Pons (tissue), 1 donor: ENCODE measurements at regions not wholly inside any gene's neighbourhood (a gene's known extent, or its start where the extent isn't known, plus 50 kb on each side); places are given as distances from the start of the nearest gene placed in this dataset.

Experiments used
- DNase-seq: peaks from one replicate; pipeline ENCODE4 v3.0.0-alpha.2; 2016; ENCODE audit warnings: low spot score

DNA sequence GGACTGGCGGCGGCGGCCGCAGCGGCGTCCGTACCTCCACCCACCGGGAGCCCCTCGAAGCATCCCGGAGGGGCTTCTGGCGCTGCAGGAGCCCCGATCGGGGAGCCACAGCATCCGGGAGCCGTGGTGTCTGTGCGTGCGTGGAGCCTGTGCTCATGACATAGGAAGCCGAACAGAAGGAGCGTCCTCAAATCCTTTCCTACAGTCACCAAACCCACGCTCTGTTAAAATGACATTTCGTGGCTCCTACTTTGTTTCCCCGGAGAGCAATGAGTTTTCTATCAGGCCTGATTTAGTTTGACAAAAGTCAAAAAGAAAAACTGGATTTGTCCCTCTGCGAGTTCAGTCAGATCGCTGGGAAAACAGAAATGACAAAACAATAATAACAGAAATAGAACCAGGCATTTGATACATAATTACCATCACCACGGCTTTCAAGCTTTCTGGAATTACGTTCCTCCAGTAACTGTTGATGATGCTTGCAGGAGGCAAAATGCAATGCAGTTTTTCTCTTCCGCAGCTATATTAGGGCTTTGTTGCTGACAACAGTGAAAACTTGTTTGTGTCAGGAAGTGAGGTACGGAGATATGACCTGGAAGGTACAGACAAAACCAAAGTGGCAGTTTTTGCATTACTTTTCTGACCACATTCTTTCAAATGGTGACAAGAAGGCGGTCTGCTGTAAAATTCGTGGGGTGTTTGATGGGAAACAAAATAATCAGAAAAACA, 219.3 kb upstream of the MKLN1 start:
- peak; percentile 71 for DNase-seq

DNA sequence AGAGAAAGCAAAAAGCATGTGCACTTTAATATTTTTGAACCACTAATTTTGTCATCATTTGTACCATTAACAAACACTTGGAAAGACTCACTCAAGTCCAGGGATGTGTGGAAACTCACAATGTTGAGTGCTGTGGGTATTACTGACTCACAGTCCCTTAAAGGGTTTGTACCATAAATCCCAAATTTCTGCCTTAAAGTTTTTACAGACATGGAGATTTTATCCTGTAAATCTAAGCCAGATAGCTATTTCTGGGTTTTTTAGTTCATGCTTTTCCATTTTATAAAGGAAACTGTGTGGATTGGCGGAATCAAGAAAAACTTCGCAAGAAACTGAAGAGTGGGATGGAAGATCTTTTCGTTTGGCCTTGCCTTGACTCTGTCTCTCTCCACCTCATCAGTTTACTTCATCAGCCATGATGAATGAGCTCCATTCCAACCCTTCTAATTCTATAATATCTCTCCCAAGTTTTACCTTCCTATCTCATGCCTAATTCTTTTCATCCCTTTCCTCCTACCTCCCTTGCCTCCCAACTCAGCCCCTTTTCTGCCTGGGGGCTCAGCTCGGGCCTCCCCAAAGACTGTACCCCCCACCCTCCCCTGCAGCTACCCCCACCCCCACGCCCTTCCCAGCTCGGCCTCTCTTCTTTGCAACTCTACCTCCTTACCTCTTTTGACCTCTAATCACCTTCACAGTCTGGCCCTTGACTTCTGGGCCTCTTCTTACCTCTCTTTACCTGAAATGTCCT, 218.5 kb upstream of the MKLN1 start:
- peak; percentile 53 for DNase-seq

DNA sequence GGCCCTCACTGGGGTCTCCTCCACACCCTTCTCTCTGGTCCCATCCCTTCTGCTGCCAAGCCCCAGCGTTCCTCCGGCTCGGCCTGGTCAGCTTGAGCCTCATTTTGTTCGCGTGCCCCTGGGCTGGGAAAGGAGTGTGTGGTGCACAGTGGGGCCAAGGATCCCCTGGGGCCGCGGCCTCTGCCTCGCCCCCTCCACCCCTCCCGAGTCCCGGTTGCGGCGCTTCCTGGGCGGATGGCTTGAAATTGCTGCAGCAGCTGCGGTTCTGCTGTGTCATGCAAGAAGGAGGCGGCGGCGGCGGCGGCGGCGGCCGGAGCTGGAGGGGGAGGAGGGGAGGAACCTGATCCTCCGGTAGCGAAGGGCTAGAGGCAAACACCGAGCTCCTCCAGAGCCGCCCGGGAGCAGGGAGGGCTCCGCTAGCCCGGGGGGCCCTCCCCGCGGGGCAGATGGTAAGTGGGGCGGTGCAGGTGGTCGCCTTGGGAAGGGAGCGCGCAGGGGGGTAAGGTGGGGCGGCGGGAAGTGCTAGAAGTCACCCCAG, 217.8 kb upstream of the MKLN1 start:
- peak; percentile 60 for DNase-seq

DNA sequence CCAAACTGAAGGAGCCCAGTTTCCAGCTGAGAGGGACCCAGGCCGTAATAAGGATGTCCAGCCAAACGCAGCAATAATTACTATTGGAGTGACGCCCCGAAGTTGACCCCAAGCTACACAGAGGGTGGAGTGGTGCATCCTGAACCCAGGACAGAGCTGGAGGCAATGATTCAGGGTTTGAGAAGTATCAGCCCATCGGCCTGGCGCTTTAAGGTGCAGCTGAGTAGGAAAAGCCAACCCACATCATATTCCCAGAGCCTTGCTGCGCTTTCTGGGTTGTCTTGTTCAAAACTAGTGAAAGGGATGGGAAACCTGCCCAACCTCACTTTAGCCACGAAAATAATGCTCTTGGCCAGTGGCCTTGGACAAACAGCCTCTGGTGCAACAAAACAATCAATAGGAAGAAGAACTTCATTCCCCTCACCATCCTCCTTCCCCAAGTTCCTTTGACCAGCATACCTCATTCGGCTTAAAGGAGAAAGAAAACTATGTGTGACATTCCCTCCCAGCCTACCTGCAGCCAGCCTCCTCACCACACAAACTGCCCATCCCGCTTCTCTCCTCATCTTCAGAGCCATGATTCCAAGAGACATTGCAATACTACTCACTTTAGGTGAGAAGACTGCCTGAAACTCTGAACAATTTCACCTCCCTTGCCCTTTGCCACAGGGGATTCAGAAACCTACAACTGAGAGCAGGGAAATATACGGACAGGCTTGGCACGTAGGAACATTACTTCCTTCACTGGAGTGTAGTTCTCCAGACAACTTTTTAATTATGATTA, 217.2 kb upstream of the MKLN1 start:
- DNase-seq = peak; percentile 54

DNA sequence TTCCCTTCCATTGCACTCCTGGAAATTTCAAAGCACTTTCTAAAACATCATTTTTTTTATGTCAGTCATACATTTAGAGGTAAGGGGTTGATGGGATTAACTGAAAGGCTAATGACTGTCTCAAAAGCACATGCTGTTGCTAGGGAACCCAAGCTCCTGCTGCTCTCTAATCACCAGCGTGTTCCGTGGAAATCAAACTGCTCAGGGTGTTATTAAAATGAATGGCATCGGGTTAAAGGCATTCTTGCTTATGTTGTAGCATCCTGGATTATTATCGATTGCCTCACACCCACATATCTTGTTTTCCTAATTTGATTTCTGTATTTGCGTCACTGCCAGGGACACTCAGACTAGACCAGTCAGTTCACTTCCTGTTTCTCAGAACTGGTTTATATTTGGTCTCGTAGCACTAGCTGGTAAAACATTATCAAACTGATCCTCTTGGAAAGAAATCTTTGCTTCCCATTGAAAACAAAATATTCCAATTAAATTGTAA, 216.5 kb upstream of the MKLN1 start:
- peak; percentile 72 for DNase-seq

DNA sequence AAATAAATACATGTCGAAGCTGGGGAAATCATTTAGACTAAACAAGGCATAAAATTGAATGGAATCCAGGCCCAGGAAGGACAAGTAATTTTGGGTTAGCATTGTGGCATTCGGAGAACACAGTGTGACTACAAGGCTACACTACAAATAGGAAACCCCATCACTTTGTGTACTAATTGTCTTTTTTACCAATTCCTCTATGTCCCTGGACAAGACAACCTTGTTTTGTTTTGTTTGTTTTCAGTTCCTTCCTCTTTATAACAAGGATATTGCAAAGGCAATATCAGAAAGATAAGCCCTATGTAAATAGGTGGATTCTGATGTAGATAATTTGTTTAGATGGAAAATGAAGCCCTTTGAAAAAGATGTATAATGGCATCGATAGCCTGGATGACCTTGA, 215.9 kb upstream of the MKLN1 start:
- no peak for DNase-seq

DNA sequence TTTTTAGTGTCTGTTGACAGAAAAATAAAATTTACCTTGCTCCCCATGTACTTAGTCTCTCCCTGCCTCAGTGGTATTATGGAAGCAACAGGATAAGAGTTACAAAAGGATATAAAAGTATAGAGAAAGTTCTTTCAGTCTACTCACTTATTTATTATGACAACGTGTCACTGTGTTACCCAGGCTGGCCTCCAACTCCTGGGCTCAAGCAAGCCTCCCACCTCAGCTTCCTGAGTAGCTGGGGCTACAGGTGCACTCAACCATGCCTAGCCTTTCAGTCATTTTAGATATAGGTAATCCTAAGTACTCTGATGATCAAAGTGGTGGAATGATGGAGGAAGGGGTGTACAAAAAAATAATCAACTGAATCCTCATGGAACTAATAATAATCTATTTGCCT, 215.2 kb upstream of the MKLN1 start:
- DNase-seq = no peak

DNA sequence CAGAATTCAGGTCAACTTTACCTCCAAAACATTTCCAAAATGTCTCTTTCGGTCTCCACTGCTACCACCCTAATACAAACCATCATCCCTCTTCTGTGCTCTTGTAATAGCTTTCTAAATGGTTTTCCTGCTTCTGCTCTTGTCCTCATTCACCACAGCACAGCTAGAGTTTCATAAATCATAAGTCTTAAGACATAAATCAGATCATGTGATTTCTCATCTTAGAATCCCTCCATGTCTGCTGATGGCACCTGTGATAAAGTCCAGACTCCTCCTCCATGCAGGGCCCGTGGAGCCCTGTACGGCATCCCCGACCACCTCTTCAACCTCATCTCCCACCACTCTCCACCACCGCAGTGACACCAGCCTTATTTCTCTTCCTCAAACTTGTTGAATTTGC, 212.3 kb upstream of the MKLN1 start:
- DNase-seq = no peak

DNA sequence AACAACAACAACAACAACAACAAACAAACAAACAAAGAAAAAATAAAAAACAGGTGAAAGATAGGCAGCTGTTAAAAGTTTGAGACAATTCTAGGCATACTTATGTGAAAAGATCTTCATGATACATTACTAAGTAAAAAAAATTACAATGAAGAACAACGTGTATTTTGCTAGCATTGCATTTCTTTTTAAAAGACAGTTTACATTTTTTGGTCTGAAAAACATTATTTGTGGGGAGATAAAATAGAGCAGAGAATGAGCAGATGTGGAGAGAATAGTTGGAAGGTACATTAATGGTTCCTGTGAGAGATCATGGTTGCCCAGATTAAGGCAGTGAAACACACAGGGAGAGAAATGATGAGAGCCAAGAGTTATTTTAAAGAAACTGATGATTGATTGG, 210.2 kb upstream of the MKLN1 start:
- DNase-seq = no peak

DNA sequence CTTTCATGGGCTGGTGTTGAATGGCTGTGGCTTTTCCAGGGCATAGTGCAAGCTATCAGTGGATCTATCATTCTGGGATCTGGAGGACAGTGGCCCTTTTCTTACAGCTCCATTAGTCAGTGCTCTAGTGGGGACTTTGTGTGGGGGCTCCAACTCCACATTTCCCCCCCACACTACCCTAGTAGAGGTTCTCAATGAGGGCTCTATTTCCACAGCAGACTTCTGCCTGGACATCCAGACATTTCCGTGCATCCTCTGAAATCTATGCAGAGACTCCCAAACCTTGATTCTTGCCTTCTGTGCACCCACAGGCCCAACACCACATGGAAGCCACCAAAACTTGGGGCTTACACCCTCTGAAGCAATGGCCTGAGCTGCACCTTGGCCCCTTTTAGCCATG, 208.3 kb upstream of the MKLN1 start:
- DNase-seq = no peak

DNA sequence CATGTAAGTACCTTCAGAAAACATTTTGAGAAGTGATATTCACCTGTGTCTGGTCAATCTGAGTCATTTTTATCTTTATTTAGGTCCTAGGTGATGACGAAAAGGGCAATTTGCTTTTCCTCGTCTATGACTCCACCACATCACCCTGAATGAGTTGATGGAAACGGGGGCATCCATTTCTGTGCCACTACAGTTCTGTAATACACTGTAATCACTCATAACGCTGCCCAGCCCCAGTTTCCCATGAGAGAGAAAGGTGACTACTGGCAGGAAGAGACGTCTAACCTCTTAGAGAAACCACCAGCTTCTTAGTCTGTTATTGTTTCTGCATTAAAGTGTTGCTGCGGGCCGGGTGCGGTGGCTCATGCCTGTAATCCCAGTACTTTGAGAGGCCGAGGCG, 205.3 kb upstream of the MKLN1 start:
- no peak for DNase-seq

DNA sequence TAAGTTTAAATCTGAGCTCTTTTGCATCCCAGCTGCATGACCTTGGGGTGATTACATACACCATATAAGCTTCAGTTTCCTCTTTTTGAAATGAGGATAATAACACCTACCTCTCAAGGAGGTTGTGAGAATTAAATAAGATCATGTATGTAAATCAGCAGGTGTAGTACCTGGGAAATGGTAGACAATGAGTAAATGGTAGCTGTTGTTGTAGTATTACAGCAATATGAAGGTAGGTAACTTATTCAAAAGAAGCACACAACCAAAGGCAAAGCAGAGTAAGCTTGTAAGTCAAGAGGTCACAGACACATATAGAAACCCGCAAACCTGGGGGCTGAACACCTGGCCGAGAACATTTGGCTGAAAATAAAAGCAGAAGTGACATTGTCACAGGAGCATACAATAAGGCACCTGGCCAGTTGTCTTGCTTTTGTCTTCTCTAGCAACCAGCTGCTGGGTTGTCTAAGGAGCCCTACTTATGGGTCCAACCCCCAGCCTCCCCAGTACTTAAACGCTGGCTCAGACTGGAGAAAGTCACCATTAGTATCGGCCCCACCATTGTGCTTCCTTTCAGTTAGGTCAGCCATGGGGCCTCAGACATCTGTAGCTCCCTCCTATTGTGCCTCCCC, 203.6 kb upstream of the MKLN1 start:
- DNase-seq = no peak

DNA sequence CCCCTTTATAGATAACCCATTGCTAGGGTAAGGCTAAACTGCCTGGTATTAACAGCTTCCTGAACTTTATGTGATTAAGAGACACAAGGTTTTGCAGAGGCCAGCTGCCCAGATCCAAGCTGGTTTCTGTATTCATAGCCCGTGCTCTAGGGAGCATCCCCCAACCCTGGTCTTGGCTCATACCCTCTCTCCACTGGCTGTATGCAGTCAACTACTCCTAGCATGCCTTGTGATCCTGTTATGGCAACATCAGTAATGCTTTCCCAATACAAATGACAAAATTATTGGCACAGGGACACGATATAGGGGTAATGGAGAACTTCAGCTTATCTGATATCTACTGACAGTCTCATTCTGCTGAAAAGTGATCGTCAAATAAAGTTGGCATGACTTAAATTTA, 202.8 kb upstream of the MKLN1 start:
- no peak for DNase-seq

DNA sequence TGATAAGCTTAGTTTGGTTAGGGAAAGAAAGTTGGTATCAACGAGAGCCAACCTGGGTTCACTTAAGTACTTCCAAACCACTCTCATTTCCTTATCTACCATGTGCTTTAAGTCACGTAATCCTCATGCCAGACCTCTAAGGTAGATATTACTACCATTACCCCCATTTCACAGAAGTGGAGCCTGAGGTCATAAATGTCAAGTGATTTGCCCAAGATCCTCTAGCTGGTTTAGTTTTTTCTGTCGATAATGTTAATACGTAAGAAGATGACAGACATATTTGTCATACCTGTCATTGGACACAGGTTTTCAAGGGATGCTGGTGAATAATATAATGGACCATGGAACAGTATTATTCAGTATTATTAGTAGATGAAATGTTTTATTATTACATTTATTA, 197.4 kb upstream of the MKLN1 start:
- no peak for DNase-seq

DNA sequence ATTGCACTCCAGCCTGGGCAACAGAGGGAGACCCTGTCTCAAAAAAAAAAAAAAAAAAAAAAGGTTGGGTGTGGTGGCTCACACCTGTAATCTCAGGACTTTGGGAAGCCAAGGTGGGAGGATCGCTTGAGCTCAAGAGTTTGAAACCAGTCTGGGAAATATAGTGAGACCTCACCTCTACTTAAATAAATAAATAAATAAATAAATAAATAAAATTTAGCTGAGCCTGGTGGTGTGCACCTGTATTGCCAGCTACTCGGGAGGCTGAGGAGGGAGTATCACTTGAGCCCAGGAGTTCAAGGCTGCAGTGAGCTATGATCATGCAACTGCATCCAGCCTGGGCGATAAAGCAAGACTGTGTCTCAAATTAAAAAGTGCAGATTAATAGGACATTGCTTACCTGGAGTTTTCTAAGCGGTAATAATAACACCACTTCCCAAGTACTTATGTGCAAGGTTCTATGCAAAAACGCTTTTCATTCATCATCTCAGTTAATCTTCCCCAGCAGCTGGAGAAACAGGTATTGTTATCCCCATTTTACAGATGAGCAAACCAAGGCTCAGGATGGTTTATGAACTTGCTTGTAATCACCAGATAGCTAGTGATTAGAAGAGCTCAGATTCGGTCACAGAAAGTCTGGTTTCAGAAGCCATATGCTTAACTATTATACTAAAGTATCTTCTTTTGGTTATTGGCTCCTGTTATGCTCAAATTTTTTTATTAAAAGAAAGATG, 196.5 kb upstream of the MKLN1 start:
- DNase-seq = no peak

DNA sequence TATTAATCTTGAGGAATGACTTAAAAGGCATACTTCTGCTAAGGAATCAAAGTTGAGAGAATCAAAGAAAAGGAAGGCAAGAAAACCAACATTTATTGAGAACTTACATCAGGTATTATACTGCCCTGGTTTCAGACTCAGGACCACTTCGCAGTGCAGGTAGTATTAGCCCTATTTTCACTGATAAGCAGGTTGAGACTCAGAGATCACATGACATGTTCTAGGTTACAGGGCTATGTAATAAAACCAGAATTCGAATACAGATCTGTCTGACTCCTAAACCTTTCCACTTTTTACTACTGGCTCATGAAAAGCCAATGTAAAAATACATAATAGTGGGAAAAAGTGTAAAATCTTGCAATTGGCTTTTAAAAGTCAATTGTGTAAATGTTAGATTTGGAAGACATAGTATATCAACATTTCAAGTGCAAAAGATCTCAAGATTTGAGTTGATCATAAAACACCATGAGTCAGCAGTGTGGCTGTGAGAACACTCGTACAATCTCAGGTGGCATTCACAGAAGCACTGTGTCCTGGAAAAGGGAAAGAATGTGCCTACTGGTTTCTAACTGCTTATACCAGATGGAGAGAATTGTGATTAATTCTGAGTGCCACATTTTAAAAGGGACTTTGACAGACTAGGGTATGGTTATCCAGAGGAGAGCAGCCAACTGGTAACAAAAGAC, 195.8 kb upstream of the MKLN1 start:
- DNase-seq = no peak

DNA sequence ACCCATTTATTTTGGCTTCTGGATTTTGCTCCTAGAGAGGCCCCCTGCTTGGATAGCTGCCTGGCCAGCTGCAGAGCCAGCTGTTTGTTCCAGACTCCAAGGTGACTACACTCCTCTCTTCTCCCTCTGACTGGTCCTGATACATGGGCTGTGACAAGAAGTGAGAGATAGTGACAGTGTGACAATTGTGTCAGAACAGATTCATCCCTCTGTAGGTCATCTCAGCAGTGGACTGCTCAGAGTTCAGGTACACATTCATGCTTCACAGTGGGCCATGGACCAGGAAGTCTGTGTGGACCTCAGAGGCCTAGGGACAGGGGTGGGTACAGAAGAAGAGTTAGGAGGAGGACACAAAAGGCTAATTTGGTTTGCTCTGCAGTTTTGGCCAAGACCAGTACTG, 188.2 kb upstream of the MKLN1 start:
- DNase-seq = no peak

DNA sequence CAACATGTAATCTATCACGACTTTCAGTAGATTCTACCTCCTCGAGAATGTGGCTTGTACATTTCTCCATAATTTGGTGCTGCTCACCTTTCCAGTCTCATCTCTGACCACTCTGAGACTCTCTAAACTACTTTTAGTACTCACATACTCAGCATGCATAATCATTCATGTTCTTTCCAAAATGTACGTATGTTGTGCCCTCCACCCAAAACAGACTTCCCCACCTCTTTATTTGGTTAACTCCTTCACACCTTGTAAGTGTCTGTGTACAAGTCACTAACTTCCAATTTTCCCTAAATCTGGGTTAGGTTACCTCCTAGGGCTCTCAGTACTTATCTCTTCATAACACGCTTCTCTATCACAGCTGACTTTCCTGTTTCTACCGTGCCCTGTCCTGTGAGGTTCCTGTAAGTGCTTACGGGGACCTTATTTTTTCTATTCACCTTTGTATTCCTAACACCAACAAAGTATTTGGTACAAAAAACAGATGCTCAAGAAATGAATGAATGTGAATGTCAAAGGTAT, 186.2 kb upstream of the MKLN1 start:
- DNase-seq = no peak

DNA sequence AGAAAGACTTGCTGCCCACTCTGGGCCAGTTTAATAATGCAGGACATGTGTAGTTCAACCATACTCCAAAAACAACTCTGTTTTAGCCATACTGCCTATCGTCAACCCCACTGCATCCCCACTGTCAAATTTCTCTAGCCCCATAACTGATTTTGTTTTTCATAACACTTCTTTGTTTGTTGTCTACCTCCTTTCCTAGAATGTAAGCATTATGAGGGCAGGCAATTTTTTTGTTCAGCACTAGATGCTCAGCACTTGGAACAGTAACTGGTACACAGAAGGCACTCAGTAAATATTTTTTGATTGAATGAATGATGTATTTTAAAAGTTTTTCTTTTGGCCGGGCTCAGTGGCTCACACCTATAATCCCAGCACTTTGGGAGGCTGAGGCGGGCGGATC, 183.8 kb upstream of the MKLN1 start:
- DNase-seq = no peak

DNA sequence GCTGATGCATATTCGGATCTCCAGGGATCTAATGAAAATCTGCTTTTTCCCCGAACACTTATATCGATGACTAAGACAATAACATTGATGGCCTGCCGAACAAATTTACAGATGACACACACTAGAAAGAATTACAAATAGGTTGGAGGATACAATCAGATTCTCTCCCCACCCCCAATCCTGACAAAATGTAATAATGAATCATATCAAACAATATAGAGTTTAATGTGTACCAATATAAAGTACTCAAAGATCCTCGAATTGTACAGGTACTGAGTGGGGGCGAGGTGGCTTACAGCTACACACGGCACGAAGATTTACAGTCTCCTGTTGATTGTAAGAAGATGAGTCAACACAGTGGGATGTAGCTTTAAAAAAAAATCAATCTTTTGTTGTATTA, 182.7 kb upstream of the MKLN1 start:
- no peak for DNase-seq

DNA sequence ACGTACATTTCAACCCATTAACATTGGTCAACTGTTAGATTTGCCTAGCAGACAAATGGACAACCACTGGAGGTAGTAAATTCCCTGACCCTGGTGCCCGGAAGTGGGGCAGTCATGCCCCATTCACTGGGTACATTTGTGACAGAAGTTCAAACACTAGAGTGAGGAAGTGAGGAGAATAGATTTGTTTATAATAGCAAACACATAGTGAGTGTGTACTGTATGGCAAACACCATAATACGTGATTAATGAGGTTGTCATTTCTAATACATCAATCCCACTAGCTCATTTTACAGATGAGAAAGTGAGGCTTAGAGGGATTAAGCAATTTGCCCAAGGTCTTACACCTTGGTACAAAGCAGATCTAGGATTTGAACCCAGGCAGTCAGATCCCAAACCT, 181.9 kb upstream of the MKLN1 start:
- DNase-seq = no peak
